Subcutaneous abdominal adipose tissue (tissue), 5 donors: ENCODE measurements at regions not wholly inside any gene's neighbourhood (a gene's known extent, or its start where the extent isn't known, plus 50 kb on each side); places are given as distances from the start of the nearest gene placed in this dataset.

Source experiments
- H3K27ac ChIP-seq: one replicate; pipeline ENCODE4 v1.7.0; 2013; ENCODE audit warnings: low read depth, mild to moderate bottlenecking, inconsistent platforms, low read length, moderate library complexity
- H3K27me3 ChIP-seq, 5 donors: one replicate each; pipeline ENCODE4 v1.7.0; 2013; ENCODE audit warnings: low read length in 5 of 5, inconsistent platforms in 1 of 5; ENCODE audit not compliant: control insufficient read depth in 5 of 5, insufficient read depth in 4 of 5
- H3K36me3 ChIP-seq, 5 donors: one replicate each; pipeline ENCODE4 v1.7.0; 2013; ENCODE audit warnings: low read length in 5 of 5; ENCODE audit not compliant: control insufficient read depth in 5 of 5, insufficient read depth in 5 of 5
- H3K4me1 ChIP-seq, 5 donors: one replicate each; pipeline ENCODE4 v1.7.0; 2013; ENCODE audit warnings: low read length in 5 of 5, mild to moderate bottlenecking in 3 of 5, moderate library complexity in 1 of 5; ENCODE audit not compliant: control insufficient read depth in 5 of 5, insufficient read depth in 5 of 5
- H3K4me3 ChIP-seq, 5 donors: one replicate each; pipeline ENCODE4 v1.7.0; 2013; ENCODE audit warnings: low read length in 5 of 5, low read depth in 1 of 5
- H3K9ac ChIP-seq, 5 donors: one replicate each; pipeline ENCODE4 v1.7.0; 2013; ENCODE audit warnings: low read length in 5 of 5, mild to moderate bottlenecking in 4 of 5, moderate library complexity in 3 of 5
- H3K9me3 ChIP-seq, 5 donors: one replicate each; pipeline ENCODE4 v1.7.0; 2013; ENCODE audit warnings: low read length in 5 of 5; ENCODE audit not compliant: control insufficient read depth in 5 of 5
- donor health status: healthy.
- donor health status: healthy.
- donor health status: healthy.
- donor health status: healthy.
- donor health status: healthy.

DNA sequence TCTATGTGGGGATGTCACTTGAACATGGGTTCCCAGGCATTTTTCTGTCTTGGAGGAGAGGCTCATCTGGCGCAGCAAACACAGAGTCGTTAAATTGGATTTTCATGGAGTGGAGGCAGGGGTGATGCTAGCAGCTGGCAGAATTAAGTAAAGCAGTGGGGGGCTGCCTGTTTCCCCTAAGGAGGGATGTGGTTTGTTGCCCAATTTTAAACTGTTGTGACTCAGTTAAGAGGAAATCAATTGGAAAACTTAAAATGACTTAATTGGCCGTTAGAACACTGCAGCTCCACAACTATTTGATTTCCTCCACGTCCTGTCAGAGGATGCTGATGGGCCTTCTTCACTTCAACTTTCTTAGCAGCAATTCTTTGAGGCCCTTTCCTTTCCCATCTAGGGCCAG lies 354.1 kb upstream of the ATP5MC3 start:
- Histone ChIP-seq H3K36me3 (no peaks in the 10 kb centered on the region), H3K9me3 (no peaks in the 10 kb centered on the region), H3K27me3 (no peaks in the 10 kb centered on the region), H3K27ac (no peak overlapping the region), H3K4me1 (no peaks in the 10 kb centered on the region), H3K4me3 (no peak overlapping the region), H3K9ac (no peak overlapping the region)

DNA sequence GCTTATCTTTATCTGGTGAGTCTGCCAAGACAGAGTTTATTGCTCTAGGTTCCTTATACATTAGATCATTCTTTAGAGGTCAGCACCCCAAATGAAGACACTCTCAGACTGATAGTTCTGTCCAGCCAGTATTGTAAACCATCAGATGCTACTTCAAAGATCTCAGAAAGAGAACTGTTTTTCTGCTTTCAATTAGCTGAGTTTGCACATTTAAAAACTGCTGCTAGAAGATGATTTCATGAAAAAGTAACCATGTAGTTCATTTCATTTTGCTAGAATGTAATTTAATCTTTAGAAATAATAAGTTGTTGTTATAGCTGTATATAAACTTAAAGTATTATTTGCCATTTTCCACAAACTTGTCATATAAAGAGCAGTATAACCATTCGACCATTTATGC lies 344.5 kb upstream of the ATP5MC3 start:
- H3K27ac ChIP-seq: no peak overlapping the region
- H3K4me3 ChIP-seq: no peak overlapping the region
- H3K36me3 ChIP-seq: no peaks in the 10 kb centered on the region
- no peak overlapping the region for H3K9ac ChIP-seq
- no peaks in the 10 kb centered on the region for H3K9me3 ChIP-seq
- H3K4me1 ChIP-seq: no peaks in the 10 kb centered on the region
- H3K27me3 ChIP-seq: no peaks in the 10 kb centered on the region

GRCh38 chr2:175523001-175523400 lies 341.5 kb upstream of the ATP5MC3 start:
- no peaks in the 10 kb centered on the region for H3K36me3 ChIP-seq
- H3K27me3 ChIP-seq: no peaks in the 10 kb centered on the region
- H3K9me3 ChIP-seq: no peaks in the 10 kb centered on the region
- no peak overlapping the region for H3K9ac ChIP-seq
- no peaks in the 10 kb centered on the region for H3K4me1 ChIP-seq
- H3K27ac ChIP-seq: no peak overlapping the region
- no peak overlapping the region for H3K4me3 ChIP-seq

GRCh38 chr2:175518206-175518605 lies 336.7 kb upstream of the ATP5MC3 start:
- Histone ChIP-seq H3K4me3 (no peak overlapping the region), H3K9me3 (no peaks in the 10 kb centered on the region), H3K27me3 (no peaks in the 10 kb centered on the region), H3K36me3 (no peaks in the 10 kb centered on the region), H3K27ac (no peak overlapping the region), H3K9ac (no peak overlapping the region), H3K4me1 (no peaks in the 10 kb centered on the region)

DNA sequence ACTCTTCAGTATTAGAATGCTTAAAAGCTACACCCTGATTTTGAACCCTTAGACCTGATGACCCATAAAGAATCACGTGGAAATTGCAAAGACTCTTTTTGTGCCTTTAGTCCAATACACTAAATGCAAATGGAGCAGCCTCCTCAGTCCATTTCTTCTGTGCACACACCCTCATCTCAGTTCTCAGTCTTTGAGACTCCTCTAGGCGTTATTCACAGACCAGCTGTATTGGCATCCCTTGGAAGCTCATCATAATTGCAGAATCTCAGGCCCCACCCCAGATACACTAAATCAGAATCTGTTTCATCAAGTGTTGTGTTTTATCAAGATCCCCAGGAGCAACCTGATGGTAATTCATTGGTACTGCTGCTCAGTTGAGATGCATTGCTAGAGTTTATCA lies 335.0 kb upstream of the ATP5MC3 start:
- Histone ChIP-seq H3K9me3 (no peaks in the 10 kb centered on the region), H3K27me3 (no peaks in the 10 kb centered on the region), H3K4me3 (no peak overlapping the region), H3K4me1 (no peaks in the 10 kb centered on the region), H3K36me3 (no peaks in the 10 kb centered on the region), H3K9ac (no peak overlapping the region), H3K27ac (no peak overlapping the region)

GRCh38 chr2:175500255-175500654 lies 318.7 kb upstream of the ATP5MC3 start:
- peaks cover 0 to 3% (median 0%) of the 10 kb centered on the region in 5 donors for H3K27me3 ChIP-seq
- no peak overlapping the region for H3K4me3 ChIP-seq
- no peak overlapping the region for H3K9ac ChIP-seq
- H3K36me3 ChIP-seq: no peaks in the 10 kb centered on the region
- H3K4me1 ChIP-seq: no peaks in the 10 kb centered on the region
- peaks cover 0 to 6% (median 5%) of the 10 kb centered on the region in 5 donors for H3K9me3 ChIP-seq
- H3K27ac ChIP-seq: no peak overlapping the region

- no peaks in the 10 kb centered on the region for H3K4me1 ChIP-seq
- peaks cover 0 to 4% (median 3%) of the 10 kb centered on the region in 5 donors for H3K9me3 ChIP-seq
- no peaks in the 10 kb centered on the region for H3K36me3 ChIP-seq
- no peak overlapping the region for H3K27ac ChIP-seq
- no peak overlapping the region for H3K4me3 ChIP-seq
- no peaks in the 10 kb centered on the region for H3K27me3 ChIP-seq
- no peak overlapping the region for H3K9ac ChIP-seq
Observed at GRCh38 chr2:175490360-175490791, 308.9 kb upstream of the ATP5MC3 start.

- H3K4me3 ChIP-seq: no peak overlapping the region
- no peaks in the 10 kb centered on the region for H3K4me1 ChIP-seq
- H3K36me3 ChIP-seq: no peaks in the 10 kb centered on the region
- no peaks in the 10 kb centered on the region for H3K9me3 ChIP-seq
- no peaks in the 10 kb centered on the region for H3K27me3 ChIP-seq
- no peak overlapping the region for H3K9ac ChIP-seq
- no peak overlapping the region for H3K27ac ChIP-seq
Observed at GRCh38 chr2:175478096-175478768, 296.7 kb upstream of the ATP5MC3 start.

DNA sequence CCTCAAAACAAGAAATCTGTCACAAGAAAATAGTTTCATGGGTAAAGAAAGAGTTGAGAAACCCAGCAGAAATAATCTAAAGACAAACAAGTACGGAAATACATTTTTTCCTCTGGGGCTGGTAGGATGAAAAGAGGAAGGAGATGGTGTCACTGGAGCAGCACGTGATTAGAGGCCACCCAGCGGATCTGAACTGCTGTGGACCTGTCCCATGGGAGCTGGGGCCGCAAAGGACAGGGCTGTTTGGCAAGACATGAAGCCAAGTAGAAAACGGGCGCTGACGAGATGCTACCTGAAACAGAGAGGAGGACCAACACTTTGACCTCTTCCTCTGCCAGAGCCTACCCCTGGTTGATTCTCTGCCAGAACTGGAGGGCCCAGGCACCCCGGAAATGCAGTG lies 295.4 kb upstream of the ATP5MC3 start:
- Histone ChIP-seq H3K4me3 (no peak overlapping the region), H3K27me3 (no peaks in the 10 kb centered on the region), H3K27ac (no peak overlapping the region), H3K36me3 (no peaks in the 10 kb centered on the region), H3K9me3 (no peaks in the 10 kb centered on the region), H3K4me1 (no peaks in the 10 kb centered on the region), H3K9ac (no peak overlapping the region)

GRCh38 chr2:175476374-175476773 lies 294.9 kb upstream of the ATP5MC3 start:
- no peak overlapping the region for H3K27ac ChIP-seq
- no peak overlapping the region for H3K9ac ChIP-seq
- H3K9me3 ChIP-seq: no peaks in the 10 kb centered on the region
- H3K4me1 ChIP-seq: no peaks in the 10 kb centered on the region
- no peaks in the 10 kb centered on the region for H3K36me3 ChIP-seq
- no peak overlapping the region for H3K4me3 ChIP-seq
- no peaks in the 10 kb centered on the region for H3K27me3 ChIP-seq
